Keratinocyte (primary cell): ENCODE measurements at regions not wholly inside any gene's neighbourhood (a gene's known extent, or its start where the extent isn't known, plus 50 kb on each side); places are given as distances from the start of the nearest gene placed in this dataset.

Source experiments
- CTCF ChIP-seq, 3 experiments: IDR thresholded peaks in 1 of 3; conservative IDR thresholded peaks in 1 of 3; optimal IDR thresholded peaks in 1 of 3; 2 replicates in 2 of 3; 3 replicates in 1 of 3; pipeline versions ENCODE3 to v1.5.1; 2011; ENCODE audit warnings: low read length in 3 of 3, mild to moderate bottlenecking in 3 of 3, moderate library complexity in 2 of 3, control low read depth in 1 of 3, inconsistent platforms in 1 of 3; ENCODE audit not compliant: insufficient read depth in 2 of 3; ENCODE audit errors: extremely low read depth in 1 of 3
- EZH2 ChIP-seq: IDR thresholded peaks from one replicate; pipeline ENCODE4 v1.6.1; 2012; ENCODE audit warnings: inconsistent platforms, mild to moderate bottlenecking, low read length, moderate library complexity

GRCh38 chr7:109462171-109462570 lies 892.5 kb downstream of the DNAJB9 start:
- TF ChIP-seq EZH2 (no peak), CTCF (optimal IDR thresholded peaks at IDR 0.05 in 1 of 3, IDR thresholded peaks at IDR 0.05 in 1 of 3, conservative IDR thresholded peaks at IDR 0.05 in 1 of 3; ENCODE audit: extremely low read depth in 1 of 3, insufficient read depth in 2 of 3, low read length in 3 of 3) (no peak)
